ENCODE measurements at regions not wholly inside any gene's neighbourhood (a gene's known extent, or its start where the extent isn't known, plus 50 kb on each side); places are given as distances from the start of the nearest gene placed in this dataset.

DNA sequence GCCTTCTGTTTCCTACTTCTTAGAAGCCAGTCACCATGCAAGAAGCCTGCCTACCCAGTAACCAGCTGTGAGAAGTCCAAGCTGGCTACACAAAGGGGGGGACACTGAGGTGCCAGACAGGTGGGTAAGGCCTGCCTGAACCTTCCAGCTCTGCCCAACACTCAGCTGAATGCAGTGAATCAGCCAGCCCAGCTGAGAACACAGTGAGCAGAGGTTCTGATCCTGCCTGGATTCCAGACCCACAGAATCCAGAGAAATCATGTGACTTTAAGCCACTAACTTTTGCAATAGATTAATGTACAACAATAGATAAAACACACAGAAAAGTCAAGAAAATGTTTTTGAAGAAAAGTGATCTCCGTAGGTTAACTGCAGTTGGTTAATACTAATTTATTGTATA, 151.7 kb downstream of the EFNB2 start:
- TF ChIP-seq EZH2 (IDR thresholded peaks at IDR 0.05; ENCODE audit: borderline replicate concordance, low read length) = no peak
- TF ChIP-seq, protein P1, sequence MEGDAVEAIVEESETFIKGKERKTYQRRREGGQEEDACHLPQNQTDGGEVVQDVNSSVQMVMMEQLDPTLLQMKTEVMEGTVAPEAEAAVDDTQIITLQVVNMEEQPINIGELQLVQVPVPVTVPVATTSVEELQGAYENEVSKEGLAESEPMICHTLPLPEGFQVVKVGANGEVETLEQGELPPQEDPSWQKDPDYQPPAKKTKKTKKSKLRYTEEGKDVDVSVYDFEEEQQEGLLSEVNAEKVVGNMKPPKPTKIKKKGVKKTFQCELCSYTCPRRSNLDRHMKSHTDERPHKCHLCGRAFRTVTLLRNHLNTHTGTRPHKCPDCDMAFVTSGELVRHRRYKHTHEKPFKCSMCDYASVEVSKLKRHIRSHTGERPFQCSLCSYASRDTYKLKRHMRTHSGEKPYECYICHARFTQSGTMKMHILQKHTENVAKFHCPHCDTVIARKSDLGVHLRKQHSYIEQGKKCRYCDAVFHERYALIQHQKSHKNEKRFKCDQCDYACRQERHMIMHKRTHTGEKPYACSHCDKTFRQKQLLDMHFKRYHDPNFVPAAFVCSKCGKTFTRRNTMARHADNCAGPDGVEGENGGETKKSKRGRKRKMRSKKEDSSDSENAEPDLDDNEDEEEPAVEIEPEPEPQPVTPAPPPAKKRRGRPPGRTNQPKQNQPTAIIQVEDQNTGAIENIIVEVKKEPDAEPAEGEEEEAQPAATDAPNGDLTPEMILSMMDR (IDR thresholded peaks at IDR 0.05; ENCODE audit: low read length) = no peak
